Activated CD4-positive, alpha-beta T cell treated with anti-CD3 and anti-CD28 coated beads, Interleukin-2, amount 10 ng/mL, durations not matched to agents 7 days and 5 days (primary cell): ENCODE measurements at regions not wholly inside any gene's neighbourhood (a gene's known extent, or its start where the extent isn't known, plus 50 kb on each side); places are given as distances from the start of the nearest gene placed in this dataset.

Experiments used
- CTCF ChIA-PET: fragments of 350-600 bp; sonication (Branson Sonifier 250); formaldehyde crosslinking; loops from one replicate; lab custom pipeline; 2021; ENCODE audit warnings: antibody characterized with exemption; lab: Charles Lee
- POLR2A ChIA-PET: fragments of 350-600 bp; sonication (Branson Sonifier 250); formaldehyde crosslinking; loops from one replicate; lab custom pipeline; 2021; ENCODE audit warnings: antibody characterized with exemption; lab: Charles Lee
- DNase-seq: peaks from one replicate; pipeline ENCODE4 v3.0.0-alpha.2; 2020
- H3K27ac Mint-ChIP-seq: one replicate; pipeline ENCODE4 v1.8.0; 2021; ENCODE audit warnings: mild to moderate bottlenecking, moderate library complexity, mixed read lengths
- H3K27me3 Mint-ChIP-seq: one replicate; pipeline ENCODE4 v1.8.0; 2021; ENCODE audit warnings: mixed read lengths
- H3K36me3 Mint-ChIP-seq: one replicate; pipeline ENCODE4 v1.8.0; 2021; ENCODE audit warnings: low read depth, mixed read lengths
- H3K4me1 Mint-ChIP-seq: one replicate; pipeline ENCODE4 v1.8.0; 2021; ENCODE audit warnings: mixed read lengths
- H3K4me3 Mint-ChIP-seq: one replicate; pipeline ENCODE4 v1.8.0; 2021; ENCODE audit warnings: mild to moderate bottlenecking, moderate library complexity, mixed read lengths
- H3K9me3 Mint-ChIP-seq: one replicate; pipeline ENCODE4 v1.8.0; 2021; ENCODE audit warnings: mixed read lengths

DNA sequence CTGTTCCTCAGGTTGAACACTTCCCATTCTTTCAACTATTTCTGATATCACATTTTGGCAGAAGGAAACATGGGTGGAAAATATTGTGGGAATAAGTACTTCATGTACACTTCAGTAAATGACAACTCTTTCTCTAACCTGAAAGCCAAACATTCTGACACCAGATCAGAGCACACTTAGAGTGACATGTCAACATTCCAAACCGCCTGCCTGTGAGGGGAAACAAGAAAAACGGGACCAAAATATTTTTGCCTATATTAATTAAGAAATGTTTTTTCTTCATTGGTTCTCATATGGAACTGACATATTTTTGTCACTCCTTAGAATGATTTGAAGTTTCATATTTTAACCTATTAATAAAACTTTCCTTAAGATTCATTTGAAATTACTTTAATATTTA, 483.1 kb downstream of the MAFB start:
- Mint-ChIP-seq H3K4me3 (no peak overlapping the region), H3K27ac (no peak overlapping the region), H3K9me3 (no peaks in the 10 kb centered on the region), H3K36me3 (no peaks in the 10 kb centered on the region), H3K4me1 (no peaks in the 10 kb centered on the region), H3K27me3 (no peaks in the 10 kb centered on the region)
- no peak for DNase-seq
- CTCF ChIA-PET: no interaction called here
- POLR2A ChIA-PET: no interaction called here

DNA sequence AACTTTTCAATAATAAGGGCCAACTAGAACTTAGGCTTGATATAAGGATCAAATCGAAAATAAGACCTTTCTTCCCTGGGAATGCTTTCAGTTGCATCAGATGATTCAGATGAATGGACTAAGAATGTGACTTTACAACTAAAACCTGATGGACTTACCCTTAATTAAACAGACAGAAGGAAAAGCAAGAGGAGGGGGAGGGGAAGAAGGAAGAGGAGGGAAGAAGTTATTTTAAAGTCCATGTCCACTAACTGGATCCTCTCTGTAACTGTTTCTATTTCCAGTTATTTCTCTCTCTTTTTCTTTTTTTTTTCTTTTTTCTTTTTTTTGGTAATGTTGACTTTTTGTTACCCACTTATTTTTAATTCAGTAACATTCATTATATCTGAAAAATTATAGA, 486.0 kb downstream of the MAFB start:
- Mint-ChIP-seq H3K4me1 (no peaks in the 10 kb centered on the region), H3K9me3 (no peaks in the 10 kb centered on the region), H3K36me3 (no peaks in the 10 kb centered on the region), H3K27ac (no peak overlapping the region), H3K4me3 (no peak overlapping the region), H3K27me3 (no peaks in the 10 kb centered on the region)
- ChIA-PET CTCF (no interaction called here), POLR2A (no interaction called here)
- no peak for DNase-seq

DNA sequence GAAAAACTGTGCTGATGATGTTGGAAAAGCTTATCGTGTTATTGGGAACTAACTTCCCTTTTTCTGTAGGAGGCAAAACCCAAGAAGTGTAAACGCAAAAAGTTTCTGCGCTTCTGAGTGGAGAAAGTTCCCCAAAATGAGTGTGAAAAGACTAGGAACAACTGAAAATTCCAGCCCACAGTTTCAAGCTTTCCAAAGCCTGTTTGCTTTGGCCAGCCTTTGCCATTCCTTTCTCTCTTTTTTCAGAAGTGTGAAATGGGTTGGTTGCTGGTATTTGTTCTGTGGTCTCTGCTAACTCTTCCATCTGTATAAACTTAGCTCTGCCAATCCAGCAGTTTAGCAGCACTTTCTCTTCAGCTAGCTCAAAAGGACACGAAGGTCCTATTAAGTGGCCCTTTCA, 491.3 kb downstream of the MAFB start:
- Mint-ChIP-seq H3K36me3 (no peaks in the 10 kb centered on the region), H3K4me1 (no peaks in the 10 kb centered on the region), H3K27ac (no peak overlapping the region), H3K4me3 (no peak overlapping the region), H3K27me3 (no peaks in the 10 kb centered on the region), H3K9me3 (no peaks in the 10 kb centered on the region)
- POLR2A ChIA-PET: no interaction called here
- no peak for DNase-seq
- CTCF ChIA-PET: no interaction called here

DNA sequence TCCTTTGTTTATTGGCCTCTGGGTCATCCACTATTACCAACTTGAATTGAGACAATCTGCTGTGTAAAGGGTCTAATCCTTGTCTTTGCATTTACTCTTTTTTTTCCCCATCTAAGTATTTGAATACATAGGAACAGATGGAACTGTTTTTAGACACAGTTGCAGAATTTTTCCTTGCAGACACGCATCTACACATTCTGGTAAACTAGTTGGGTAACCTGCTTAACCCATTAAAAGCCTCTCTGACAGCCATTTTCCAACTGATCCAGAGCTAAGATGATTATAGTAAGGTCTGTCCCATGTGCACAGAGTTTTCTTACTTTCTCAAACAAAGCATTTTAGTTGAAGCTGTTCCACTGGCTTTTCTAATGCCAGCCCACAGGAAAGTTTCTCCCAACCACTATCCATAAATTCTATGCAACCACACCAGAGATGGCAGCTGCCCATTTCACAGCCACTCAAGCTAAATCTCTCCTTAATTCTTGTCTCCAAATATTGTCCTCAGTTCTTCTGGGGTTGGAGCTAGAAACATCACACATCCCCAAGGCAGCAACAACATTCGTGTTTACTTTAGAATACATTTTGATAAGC, 492.1 kb downstream of the MAFB start:
- Mint-ChIP-seq H3K4me1 (no peaks in the 10 kb centered on the region), H3K9me3 (no peaks in the 10 kb centered on the region), H3K27me3 (no peaks in the 10 kb centered on the region), H3K36me3 (no peaks in the 10 kb centered on the region), H3K4me3 (no peak overlapping the region), H3K27ac (no peak overlapping the region)
- ChIA-PET POLR2A (no interaction called here), CTCF (interaction anchor here (0.6 kb wide), 1 partner anchor 374 kb away, joined by 3 read pairs; no protein-coding TSS in a partner anchor)
- DNase-seq: no peak

DNA sequence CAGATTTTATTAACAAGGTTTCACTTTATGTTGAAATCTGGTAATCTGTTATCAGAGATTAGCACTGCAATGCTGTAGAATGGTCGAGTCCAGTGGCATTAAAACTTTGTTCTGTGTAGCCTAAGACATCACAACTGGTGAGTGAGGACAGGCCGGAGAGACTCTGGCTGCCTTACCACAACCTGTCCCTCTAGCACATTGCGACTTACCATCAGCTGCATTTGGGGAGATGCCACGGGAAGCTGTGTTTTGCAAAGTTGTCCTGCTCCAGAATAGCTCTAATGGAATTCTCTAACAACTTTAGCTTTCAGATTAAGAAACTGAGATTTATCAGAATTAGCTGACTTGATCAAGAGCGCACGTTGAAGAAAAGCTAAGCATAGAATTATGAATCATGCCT, 493.3 kb downstream of the MAFB start:
- no peak for DNase-seq

DNA sequence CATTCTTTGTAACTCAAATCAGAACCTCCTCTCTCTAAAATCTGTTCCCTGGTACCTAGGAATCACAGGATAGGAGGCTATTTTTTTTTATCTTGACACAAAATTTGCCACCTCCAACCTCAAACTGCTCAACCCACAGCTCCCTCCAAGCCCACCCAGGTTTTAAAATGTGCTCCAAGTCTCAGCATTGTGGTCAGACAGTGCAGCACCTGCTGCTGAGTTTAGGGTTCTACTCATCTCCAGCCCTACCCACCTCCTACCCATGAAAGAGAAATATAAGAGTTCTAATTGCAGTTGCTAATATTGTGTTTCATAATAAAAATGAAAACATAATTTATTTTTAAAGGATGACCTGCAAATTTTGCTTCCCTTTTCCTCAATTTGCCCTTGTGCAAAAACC, 496.5 kb downstream of the MAFB start:
- no peak overlapping the region for H3K27ac Mint-ChIP-seq
- CTCF ChIA-PET: no interaction called here
- no peaks in the 10 kb centered on the region for H3K27me3 Mint-ChIP-seq

More for the DNA sequence above, 493.3 kb downstream of the MAFB start:
- ChIA-PET CTCF (interaction anchor here (0.5 kb wide), 1 partner anchor 297 kb away, joined by 7 read pairs; no protein-coding TSS in a partner anchor), POLR2A (no interaction called here)
- Mint-ChIP-seq H3K36me3 (no peaks in the 10 kb centered on the region), H3K4me1 (no peaks in the 10 kb centered on the region), H3K27me3 (no peaks in the 10 kb centered on the region), H3K9me3 (no peaks in the 10 kb centered on the region), H3K27ac (no peak overlapping the region), H3K4me3 (no peak overlapping the region)

DNA sequence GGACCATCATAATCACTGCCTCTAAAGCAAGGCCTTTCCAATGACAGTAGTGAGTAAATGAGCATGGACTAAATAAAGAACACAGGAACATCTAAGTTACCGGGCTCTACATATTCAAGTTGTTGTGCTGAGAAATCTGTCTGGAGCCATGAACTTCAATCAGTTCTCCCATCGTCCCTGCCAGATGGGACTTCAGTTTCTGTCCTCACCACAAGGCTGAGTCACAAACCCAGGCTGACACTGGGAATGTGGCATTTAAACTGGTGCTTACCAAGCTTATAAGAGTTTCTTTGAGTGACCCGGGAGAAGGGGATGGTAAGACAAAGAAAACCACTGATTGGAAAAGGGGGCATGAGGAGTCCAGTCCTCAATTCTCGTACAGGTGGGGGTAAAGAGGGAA, 497.0 kb downstream of the MAFB start:
- H3K4me3 Mint-ChIP-seq: no peak overlapping the region
- no peak overlapping the region for H3K27ac Mint-ChIP-seq
- DNase-seq: no peak
- POLR2A ChIA-PET: no interaction called here
- no peaks in the 10 kb centered on the region for H3K9me3 Mint-ChIP-seq
- no peaks in the 10 kb centered on the region for H3K27me3 Mint-ChIP-seq
- H3K36me3 Mint-ChIP-seq: no peaks in the 10 kb centered on the region
- CTCF ChIA-PET: no interaction called here
- H3K4me1 Mint-ChIP-seq: no peaks in the 10 kb centered on the region

More for the DNA sequence above, 496.5 kb downstream of the MAFB start:
- H3K9me3 Mint-ChIP-seq: no peaks in the 10 kb centered on the region
- H3K4me3 Mint-ChIP-seq: no peak overlapping the region
- H3K36me3 Mint-ChIP-seq: no peaks in the 10 kb centered on the region
- no peak for DNase-seq
- no peaks in the 10 kb centered on the region for H3K4me1 Mint-ChIP-seq
- POLR2A ChIA-PET: no interaction called here

DNA sequence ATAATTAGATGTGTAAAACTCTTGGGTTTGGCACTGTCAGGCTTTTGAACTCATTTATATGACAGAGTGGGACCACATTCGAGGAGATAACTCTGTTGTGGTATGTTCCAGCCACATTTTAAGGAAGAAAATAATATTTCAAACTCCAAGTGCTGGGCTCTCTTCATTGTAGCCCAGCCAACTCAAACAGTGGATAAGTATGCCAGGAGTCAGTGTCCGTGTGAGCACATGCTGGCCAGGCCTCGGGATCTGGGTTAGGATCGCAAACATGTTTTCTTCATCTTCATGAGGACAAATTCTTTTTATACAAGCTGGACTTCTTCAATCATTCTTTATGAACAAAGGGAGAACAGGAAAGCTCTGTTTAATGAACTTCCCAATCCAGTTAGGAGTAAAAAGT, 497.5 kb downstream of the MAFB start:
- POLR2A ChIA-PET: no interaction called here
- H3K36me3 Mint-ChIP-seq: no peaks in the 10 kb centered on the region
- CTCF ChIA-PET: no interaction called here

DNA sequence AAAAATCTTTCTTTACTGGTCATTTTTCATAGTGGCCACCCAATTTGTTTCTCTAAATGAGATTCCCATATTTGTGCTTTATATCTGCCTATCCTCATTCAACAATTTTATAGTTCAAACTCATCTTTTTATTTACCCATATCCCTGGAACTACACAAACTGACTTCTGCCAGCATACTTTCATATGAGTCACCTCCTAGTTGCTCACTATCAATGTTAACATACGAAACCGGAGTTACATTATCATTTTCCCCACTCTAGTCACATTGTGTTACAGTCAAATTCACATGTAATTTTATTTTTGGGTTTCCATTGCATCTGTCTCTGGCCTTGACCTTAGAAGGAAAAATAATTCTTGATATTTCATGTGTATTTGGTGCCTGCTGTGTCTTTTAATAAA, 499.4 kb downstream of the MAFB start:
- no peaks in the 10 kb centered on the region for H3K4me1 Mint-ChIP-seq
- CTCF ChIA-PET: no interaction called here
- no peak overlapping the region for H3K4me3 Mint-ChIP-seq
- no peak for DNase-seq
- no peaks in the 10 kb centered on the region for H3K9me3 Mint-ChIP-seq
- POLR2A ChIA-PET: no interaction called here
- no peaks in the 10 kb centered on the region for H3K27me3 Mint-ChIP-seq
- H3K27ac Mint-ChIP-seq: no peak overlapping the region
- no peaks in the 10 kb centered on the region for H3K36me3 Mint-ChIP-seq

More for the DNA sequence above, 497.5 kb downstream of the MAFB start:
- no peaks in the 10 kb centered on the region for H3K4me1 Mint-ChIP-seq
- no peak overlapping the region for H3K4me3 Mint-ChIP-seq
- no peaks in the 10 kb centered on the region for H3K27me3 Mint-ChIP-seq
- no peak overlapping the region for H3K27ac Mint-ChIP-seq
- no peak for DNase-seq
- no peaks in the 10 kb centered on the region for H3K9me3 Mint-ChIP-seq

DNA sequence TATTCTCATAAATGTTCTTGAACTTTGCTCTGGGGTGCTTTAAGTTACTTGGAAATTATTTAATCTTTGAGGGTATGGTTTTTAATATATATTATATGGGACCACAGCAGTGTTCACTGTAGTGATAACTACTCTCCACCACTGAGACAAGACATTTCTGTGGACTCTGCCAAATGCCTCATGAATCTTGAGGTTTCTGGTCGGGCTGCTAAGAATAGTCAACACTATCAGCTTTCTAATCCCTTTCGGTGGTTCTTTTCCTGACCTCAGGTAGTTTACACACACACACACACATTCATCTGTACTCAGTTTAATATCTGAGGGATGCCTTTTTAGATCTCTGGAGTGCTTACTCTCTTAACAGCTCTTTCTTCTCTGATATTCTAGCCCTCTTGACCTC, 500.7 kb downstream of the MAFB start:
- no peaks in the 10 kb centered on the region for H3K36me3 Mint-ChIP-seq
- no peaks in the 10 kb centered on the region for H3K4me1 Mint-ChIP-seq
- no peak overlapping the region for H3K4me3 Mint-ChIP-seq
- no peaks in the 10 kb centered on the region for H3K27me3 Mint-ChIP-seq
- CTCF ChIA-PET: no interaction called here
- POLR2A ChIA-PET: no interaction called here
- DNase-seq: no peak
- no peaks in the 10 kb centered on the region for H3K9me3 Mint-ChIP-seq
- no peak overlapping the region for H3K27ac Mint-ChIP-seq

DNA sequence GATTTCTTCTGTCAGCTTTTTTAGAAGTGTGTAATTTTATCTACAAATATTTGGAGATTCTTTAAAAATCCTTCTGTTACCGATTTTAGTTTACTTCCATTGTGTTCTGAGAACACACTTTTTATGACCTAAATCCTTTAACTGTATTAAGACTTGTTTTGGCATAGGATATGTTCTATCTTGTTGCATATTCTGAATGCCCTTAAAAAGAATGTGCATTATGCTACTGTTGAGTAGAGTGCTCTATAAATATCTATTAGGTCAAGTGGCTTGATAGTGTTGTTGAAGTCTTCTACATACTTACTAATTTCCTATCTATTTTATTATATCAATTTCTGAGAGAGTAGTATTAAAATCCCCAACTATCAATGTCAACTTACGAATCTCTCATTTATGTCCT, 502.2 kb downstream of the MAFB start:
- ChIA-PET CTCF (no interaction called here), POLR2A (no interaction called here)
- H3K27ac Mint-ChIP-seq: no peak overlapping the region
- H3K36me3 Mint-ChIP-seq: no peaks in the 10 kb centered on the region
- no peak for DNase-seq
- no peaks in the 10 kb centered on the region for H3K4me1 Mint-ChIP-seq
- no peak overlapping the region for H3K4me3 Mint-ChIP-seq
- no peaks in the 10 kb centered on the region for H3K27me3 Mint-ChIP-seq
- no peaks in the 10 kb centered on the region for H3K9me3 Mint-ChIP-seq

DNA sequence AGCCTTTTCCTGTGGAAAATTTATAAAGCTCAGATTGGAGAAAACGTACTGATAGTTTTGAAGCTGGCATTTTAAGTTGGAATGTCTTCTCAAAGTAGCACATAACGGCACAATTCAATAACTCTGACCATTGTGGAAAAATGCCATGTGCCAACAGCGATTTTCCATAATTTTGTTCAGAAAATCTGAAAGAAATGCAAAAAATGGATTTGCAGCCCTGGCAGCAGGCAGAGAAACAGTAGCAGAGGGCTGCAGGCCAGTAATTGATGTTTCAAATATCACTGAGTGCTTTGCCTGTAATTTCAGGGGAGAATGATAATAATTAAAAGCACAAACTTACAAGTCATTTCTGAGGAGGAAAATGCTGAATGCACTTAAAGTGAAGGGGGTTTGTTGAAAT, 507.4 kb downstream of the MAFB start:
- Mint-ChIP-seq H3K9me3 (no peaks in the 10 kb centered on the region), H3K4me3 (no peak overlapping the region), H3K36me3 (no peaks in the 10 kb centered on the region), H3K27ac (no peak overlapping the region), H3K27me3 (no peaks in the 10 kb centered on the region), H3K4me1 (no peaks in the 10 kb centered on the region)
- no peak for DNase-seq
- POLR2A ChIA-PET: no interaction called here
- CTCF ChIA-PET: no interaction called here

DNA sequence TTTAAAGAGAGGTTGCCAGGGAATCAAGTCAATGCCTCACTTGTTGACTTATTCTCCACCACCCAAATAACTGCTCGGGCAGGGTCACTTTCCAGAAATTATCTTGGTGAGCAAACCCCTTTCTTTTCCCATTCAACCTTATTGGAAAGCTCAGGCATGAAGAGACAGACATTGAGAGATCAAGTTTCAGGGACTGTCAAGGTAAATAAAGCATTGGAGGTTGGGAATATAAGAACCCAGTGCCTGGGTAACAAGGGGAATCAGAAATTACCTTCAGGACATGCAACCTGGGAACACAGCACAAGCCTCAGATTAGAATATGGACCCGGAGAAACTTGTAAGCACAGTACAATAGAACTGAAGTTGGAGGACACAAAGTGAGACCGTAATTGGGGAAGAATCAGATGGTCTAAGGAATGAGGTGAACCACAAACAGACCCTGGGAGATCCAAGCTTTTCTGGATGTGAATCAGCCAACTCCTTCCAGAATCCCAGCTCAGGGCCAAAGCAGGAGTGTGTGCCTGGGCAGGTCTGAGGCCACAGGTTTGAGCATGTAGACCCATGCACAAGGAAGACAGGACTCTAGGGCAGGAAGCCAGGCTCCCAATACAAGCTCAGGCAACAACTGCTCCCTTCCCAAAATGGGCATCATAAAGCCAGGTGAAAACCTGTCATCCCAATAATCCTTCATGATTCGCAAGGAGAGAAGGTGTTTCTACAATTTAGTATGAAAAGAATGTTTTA, 512.8 kb downstream of the MAFB start:
- Mint-ChIP-seq H3K4me1 (no peaks in the 10 kb centered on the region), H3K27me3 (no peaks in the 10 kb centered on the region), H3K4me3 (no peak overlapping the region), H3K36me3 (no peaks in the 10 kb centered on the region), H3K27ac (no peak overlapping the region), H3K9me3 (no peaks in the 10 kb centered on the region)
- no peak for DNase-seq
- POLR2A ChIA-PET: no interaction called here
- CTCF ChIA-PET: no interaction called here

DNA sequence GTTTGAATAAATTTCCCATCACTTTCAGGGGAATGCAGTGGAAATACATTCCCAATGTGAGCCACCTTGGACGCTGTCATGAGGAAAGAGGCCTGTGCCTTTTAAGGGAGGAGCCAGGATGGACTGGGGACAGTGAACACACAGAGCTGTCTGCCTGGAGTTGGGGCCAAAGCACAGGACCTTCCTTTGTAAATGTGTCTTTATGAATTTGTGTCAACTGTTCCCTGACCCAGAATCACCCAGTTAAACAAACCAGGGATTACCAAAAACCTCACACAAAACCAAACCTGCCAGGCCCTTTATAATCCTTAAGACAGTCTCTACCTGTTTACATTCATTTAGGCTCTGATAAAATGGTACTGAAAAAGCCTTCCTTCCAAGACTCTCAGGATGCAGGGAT, 513.7 kb downstream of the MAFB start:
- ChIA-PET CTCF (no interaction called here), POLR2A (no interaction called here)
- H3K27me3 Mint-ChIP-seq: no peaks in the 10 kb centered on the region
- no peaks in the 10 kb centered on the region for H3K36me3 Mint-ChIP-seq
- H3K4me3 Mint-ChIP-seq: no peak overlapping the region
- H3K4me1 Mint-ChIP-seq: no peaks in the 10 kb centered on the region
- H3K9me3 Mint-ChIP-seq: no peaks in the 10 kb centered on the region
- no peak for DNase-seq
- no peak overlapping the region for H3K27ac Mint-ChIP-seq
